Astrocyte (in vitro differentiated cells and primary cell): ENCODE measurements at regions not wholly inside any gene's neighbourhood (a gene's known extent, or its start where the extent isn't known, plus 50 kb on each side); places are given as distances from the start of the nearest gene placed in this dataset.

Experiments used
- DNase-seq: peaks from one replicate; pipeline ENCODE4 v3.0.0-alpha.2; 2010; ENCODE audit warnings: low read depth
- FAIRE-seq: peaks from 2 replicates; lab custom pipeline; 2011; peaks lifted over from hg19 to GRCh38; lab: Jason Lieb, UNC
- H2AFZ ChIP-seq: 2 replicates; pipeline ENCODE4 v1.6.0; 2012; ENCODE audit warnings: low read depth, low read length, inconsistent platforms
- H3K27ac ChIP-seq: 2 replicates; pipeline ENCODE4 v1.5.1; 2011; ENCODE audit warnings: low read depth, low read length, inconsistent platforms
- H3K27me3 ChIP-seq: 2 replicates; pipeline ENCODE4 v1.6.0; 2011; ENCODE audit warnings: low read length, inconsistent platforms; ENCODE audit not compliant: insufficient read depth
- H3K36me3 ChIP-seq: 2 replicates; pipeline ENCODE4 v1.5.1; 2011; ENCODE audit warnings: low read length, inconsistent platforms; ENCODE audit not compliant: insufficient read depth
- H3K4me1 ChIP-seq: 2 replicates; pipeline ENCODE4 v1.5.1; 2011; ENCODE audit warnings: low read length, inconsistent platforms; ENCODE audit not compliant: insufficient read depth
- H3K4me2 ChIP-seq: 2 replicates; pipeline ENCODE4 v1.6.0; 2012; ENCODE audit warnings: low read length, inconsistent platforms
- H3K4me3 ChIP-seq: 2 replicates; pipeline ENCODE4 v1.5.1; 2011; ENCODE audit warnings: low read depth, mild to moderate bottlenecking, low read length, inconsistent platforms; ENCODE audit not compliant: insufficient read depth
- H3K79me2 ChIP-seq: 2 replicates; pipeline ENCODE4 v1.6.0; 2012; ENCODE audit warnings: mild to moderate bottlenecking, low read length, inconsistent platforms; ENCODE audit not compliant: insufficient read depth
- H3K9ac ChIP-seq: 2 replicates; pipeline ENCODE4 v1.6.0; 2012; ENCODE audit warnings: mild to moderate bottlenecking, low read length, inconsistent platforms
- H3K9me3 ChIP-seq: 2 replicates; pipeline ENCODE4 v1.5.1; 2012; ENCODE audit warnings: low read depth, mild to moderate bottlenecking, low read length, inconsistent platforms; ENCODE audit not compliant: insufficient read depth
- H4K20me1 ChIP-seq: 2 replicates; pipeline ENCODE4 v1.6.0; 2012; ENCODE audit warnings: low read length, inconsistent platforms; ENCODE audit not compliant: insufficient read depth
- H3K27ac Mint-ChIP-seq: one replicate; pipeline ENCODE4 v1.8.0; 2021; ENCODE audit warnings: mild to moderate bottlenecking, mixed read lengths; ENCODE audit not compliant: unreplicated experiment
- H3K27me3 Mint-ChIP-seq: one replicate; pipeline ENCODE4 v1.8.0; 2021; ENCODE audit warnings: low read depth, mixed read lengths; ENCODE audit not compliant: unreplicated experiment
- H3K36me3 Mint-ChIP-seq: one replicate; pipeline ENCODE4 v1.8.0; 2021; ENCODE audit warnings: low read depth, mixed read lengths; ENCODE audit not compliant: unreplicated experiment
- H3K4me1 Mint-ChIP-seq: one replicate; pipeline ENCODE4 v1.8.0; 2021; ENCODE audit warnings: low read depth, mixed read lengths; ENCODE audit not compliant: unreplicated experiment
- H3K4me3 Mint-ChIP-seq: one replicate; pipeline ENCODE4 v1.8.0; 2021; ENCODE audit warnings: mild to moderate bottlenecking, moderate library complexity, mixed read lengths; ENCODE audit not compliant: unreplicated experiment
- H3K9me3 Mint-ChIP-seq: one replicate; pipeline ENCODE4 v1.8.0; 2021; ENCODE audit warnings: mild to moderate bottlenecking, mixed read lengths; ENCODE audit not compliant: unreplicated experiment
- CTCF ChIP-seq: IDR thresholded peaks from 2 replicates; pipeline ENCODE4 v1.5.1; 2011; ENCODE audit warnings: low read depth, mild to moderate bottlenecking, inconsistent platforms, low read length, moderate library complexity; ENCODE audit not compliant: insufficient read depth
- EZH2 ChIP-seq: IDR thresholded peaks from 2 replicates; pipeline ENCODE4 v1.6.1; 2012; ENCODE audit warnings: mild to moderate bottlenecking, low read length, inconsistent platforms; ENCODE audit not compliant: insufficient read depth

- Mint-ChIP-seq H3K36me3 (no peaks in the 10 kb centered on the region), H3K4me3 (no peak overlapping the region), H3K27me3 (peaks cover 4% of the 10 kb centered on the region), H3K4me1 (peaks cover 2% of the 10 kb centered on the region), H3K27ac (no peak overlapping the region), H3K9me3 (peaks cover 16% of the 10 kb centered on the region)
- DNase-seq (no peak), FAIRE-seq (no peak)
- Histone ChIP-seq H3K9me3 (peaks cover 4% of the 10 kb centered on the region), H2AFZ (no peak overlapping the region), H3K9ac (no peak overlapping the region), H3K27me3 (no peaks in the 10 kb centered on the region), H3K4me1 (no peaks in the 10 kb centered on the region), H3K36me3 (no peaks in the 10 kb centered on the region), H3K27ac (no peak overlapping the region), H3K79me2 (no peaks in the 10 kb centered on the region), H4K20me1 (no peaks in the 10 kb centered on the region), H3K4me2 (no peak overlapping the region), H3K4me3 (no peak overlapping the region)
- TF ChIP-seq EZH2 (no peak), CTCF (no peak)
Measured at GRCh38 chr10:130750441-130750840, 561.1 kb downstream of the TCERG1L start.

- Histone ChIP-seq H4K20me1 (no peaks in the 10 kb centered on the region), H3K27me3 (no peaks in the 10 kb centered on the region), H3K4me3 (no peak overlapping the region), H3K4me2 (no peak overlapping the region), H3K27ac (no peak overlapping the region), H3K79me2 (no peaks in the 10 kb centered on the region), H3K9me3 (peaks cover 4% of the 10 kb centered on the region), H3K36me3 (no peaks in the 10 kb centered on the region), H3K4me1 (no peaks in the 10 kb centered on the region), H2AFZ (no peak overlapping the region), H3K9ac (no peak overlapping the region)
- DNase-seq (no peak), FAIRE-seq (no peak)
- H3K4me1 Mint-ChIP-seq = peaks cover 2% of the 10 kb centered on the region
- TF ChIP-seq EZH2 = no peak
- no peak for TF ChIP-seq CTCF
- H3K27ac Mint-ChIP-seq = no peak overlapping the region
- peaks cover 3% of the 10 kb centered on the region for H3K27me3 Mint-ChIP-seq
- H3K9me3 Mint-ChIP-seq = peaks cover 16% of the 10 kb centered on the region
- H3K36me3 Mint-ChIP-seq = no peaks in the 10 kb centered on the region
- no peak overlapping the region for H3K4me3 Mint-ChIP-seq
Measured at GRCh38 chr10:130751106-130751840, 560.2 kb downstream of the TCERG1L start.

GRCh38 chr10:130751851-130752250 is 559.7 kb downstream of the TCERG1L start:
- Mint-ChIP-seq H3K27me3 (peaks cover 3% of the 10 kb centered on the region), H3K4me1 (peaks cover 2% of the 10 kb centered on the region), H3K27ac (no peak overlapping the region), H3K4me3 (no peak overlapping the region), H3K9me3 (peaks cover 16% of the 10 kb centered on the region), H3K36me3 (no peaks in the 10 kb centered on the region)
- no peak overlapping the region for H3K4me3 ChIP-seq
- no peaks in the 10 kb centered on the region for H3K79me2 ChIP-seq
- no peaks in the 10 kb centered on the region for H4K20me1 ChIP-seq
- no peak overlapping the region for H3K4me2 ChIP-seq
- no peaks in the 10 kb centered on the region for H3K27me3 ChIP-seq
- H2AFZ ChIP-seq = no peak overlapping the region
- no peak for DNase-seq
- H3K9ac ChIP-seq = no peak overlapping the region
- no peaks in the 10 kb centered on the region for H3K4me1 ChIP-seq
- FAIRE-seq = no peak
- H3K27ac ChIP-seq = no peak overlapping the region
- TF ChIP-seq EZH2 = no peak
- no peak for TF ChIP-seq CTCF
- H3K36me3 ChIP-seq = no peaks in the 10 kb centered on the region
- H3K9me3 ChIP-seq = peaks cover 7% of the 10 kb centered on the region
